Activated CD4-positive, alpha-beta T cell treated with anti-CD3 and anti-CD28 coated beads, Interleukin-2, amount 10 ng/mL, durations not matched to agents 24 days and 14 days (primary cell): ENCODE measurements at regions not wholly inside any gene's neighbourhood (a gene's known extent, or its start where the extent isn't known, plus 50 kb on each side); places are given as distances from the start of the nearest gene placed in this dataset.

Experiments used
- DNase-seq: peaks from one replicate; pipeline ENCODE4 v3.0.0; 2022
- H3K27ac Mint-ChIP-seq: one replicate; pipeline ENCODE4 v1.8.0; 2022; ENCODE audit warnings: mild to moderate bottlenecking, mixed read lengths
- H3K27me3 Mint-ChIP-seq: one replicate; pipeline ENCODE4 v1.8.0; 2022; ENCODE audit warnings: mixed read lengths
- H3K36me3 Mint-ChIP-seq: one replicate; pipeline ENCODE4 v1.8.0; 2022; ENCODE audit warnings: low read depth, mild to moderate bottlenecking, mixed read lengths
- H3K4me1 Mint-ChIP-seq: one replicate; pipeline ENCODE4 v1.8.0; 2021; ENCODE audit warnings: mixed read lengths
- H3K4me3 Mint-ChIP-seq: one replicate; pipeline ENCODE4 v1.8.0; 2022; ENCODE audit warnings: mild to moderate bottlenecking, moderate library complexity, mixed read lengths
- H3K9me3 Mint-ChIP-seq: one replicate; pipeline ENCODE4 v1.8.0; 2021; ENCODE audit warnings: mixed read lengths
- intact Hi-C: fragments of 100-400 bp; cut with micrococcal nuclease; formaldehyde crosslinking; loops from one replicate; pipeline ENCODE4 v1.15.1; 2023

GRCh38 chr5:167967494-167968177, 323.8 kb upstream of the WWC1 start:
- intact Hi-C loops = no loop called here

GRCh38 chr5:167968837-167969236, 322.6 kb upstream of the WWC1 start:
- H3K27me3 Mint-ChIP-seq = no peaks in the 10 kb centered on the region
- no peak for DNase-seq
- no peaks in the 10 kb centered on the region for H3K4me1 Mint-ChIP-seq

More at GRCh38 chr5:167967494-167968177, 323.8 kb upstream of the WWC1 start:
- DNase-seq = no peak
- H3K4me3 Mint-ChIP-seq = no peak overlapping the region
- no peaks in the 10 kb centered on the region for H3K36me3 Mint-ChIP-seq
- H3K27me3 Mint-ChIP-seq = no peaks in the 10 kb centered on the region
- H3K9me3 Mint-ChIP-seq = no peaks in the 10 kb centered on the region
- no peak overlapping the region for H3K27ac Mint-ChIP-seq
- H3K4me1 Mint-ChIP-seq = no peaks in the 10 kb centered on the region

GRCh38 chr5:167969998-167970397, 321.4 kb upstream of the WWC1 start:
- intact Hi-C loops = no loop called here
- Mint-ChIP-seq H3K4me3 (no peak overlapping the region), H3K27ac (no peak overlapping the region), H3K36me3 (no peaks in the 10 kb centered on the region), H3K4me1 (no peaks in the 10 kb centered on the region), H3K9me3 (no peaks in the 10 kb centered on the region), H3K27me3 (no peaks in the 10 kb centered on the region)
- no peak for DNase-seq

More at GRCh38 chr5:167968837-167969236, 322.6 kb upstream of the WWC1 start:
- Mint-ChIP-seq H3K27ac (no peak overlapping the region), H3K9me3 (no peaks in the 10 kb centered on the region), H3K4me3 (no peak overlapping the region), H3K36me3 (no peaks in the 10 kb centered on the region)
- intact Hi-C loops = no loop called here

DNA sequence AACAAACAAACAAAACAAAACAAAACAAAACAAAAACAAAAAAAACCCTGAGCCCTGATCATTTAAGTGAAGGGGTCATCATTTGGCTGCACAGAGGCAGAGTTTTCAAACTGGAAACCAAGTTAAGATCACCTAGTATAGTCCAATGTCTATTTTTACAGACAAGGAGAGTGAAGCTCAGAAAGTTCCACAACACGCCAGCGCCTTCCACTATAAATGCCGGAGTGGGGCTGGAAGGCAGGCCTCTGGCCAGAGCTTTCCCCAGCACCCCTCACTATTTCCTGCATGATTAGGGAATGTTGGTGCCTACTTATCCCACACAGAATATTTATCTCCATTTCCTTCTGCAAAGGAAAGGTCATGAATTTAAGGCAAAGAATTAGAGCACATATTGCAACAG, 319.7 kb upstream of the WWC1 start:
- intact Hi-C loops = no loop called here
- DNase-seq = no peak
- Mint-ChIP-seq H3K27me3 (no peaks in the 10 kb centered on the region), H3K27ac (no peak overlapping the region), H3K9me3 (no peaks in the 10 kb centered on the region), H3K4me3 (no peak overlapping the region), H3K4me1 (no peaks in the 10 kb centered on the region), H3K36me3 (no peaks in the 10 kb centered on the region)

- intact Hi-C loops = no loop called here
- Mint-ChIP-seq H3K4me3 (no peak overlapping the region), H3K27me3 (no peaks in the 10 kb centered on the region), H3K4me1 (no peaks in the 10 kb centered on the region), H3K9me3 (no peaks in the 10 kb centered on the region), H3K36me3 (no peaks in the 10 kb centered on the region), H3K27ac (no peak overlapping the region)
- no peak for DNase-seq
Measured at GRCh38 chr5:167973126-167973525, 318.3 kb upstream of the WWC1 start.

GRCh38 chr5:167984951-167985350, 306.5 kb upstream of the WWC1 start:
- no peaks in the 10 kb centered on the region for H3K36me3 Mint-ChIP-seq
- no peak overlapping the region for H3K4me3 Mint-ChIP-seq
- H3K27ac Mint-ChIP-seq = no peak overlapping the region
- H3K4me1 Mint-ChIP-seq = no peaks in the 10 kb centered on the region
- intact Hi-C loops = no loop called here
- DNase-seq = no peak
- H3K9me3 Mint-ChIP-seq = no peaks in the 10 kb centered on the region
- no peaks in the 10 kb centered on the region for H3K27me3 Mint-ChIP-seq

- no peaks in the 10 kb centered on the region for H3K9me3 Mint-ChIP-seq
- H3K36me3 Mint-ChIP-seq = no peaks in the 10 kb centered on the region
- no peak overlapping the region for H3K4me3 Mint-ChIP-seq
- H3K4me1 Mint-ChIP-seq = no peaks in the 10 kb centered on the region
- no peak overlapping the region for H3K27ac Mint-ChIP-seq
- intact Hi-C loops = no loop called here
- no peak for DNase-seq
- H3K27me3 Mint-ChIP-seq = no peaks in the 10 kb centered on the region
Measured at GRCh38 chr5:167985373-167985772, 306.1 kb upstream of the WWC1 start.

DNA sequence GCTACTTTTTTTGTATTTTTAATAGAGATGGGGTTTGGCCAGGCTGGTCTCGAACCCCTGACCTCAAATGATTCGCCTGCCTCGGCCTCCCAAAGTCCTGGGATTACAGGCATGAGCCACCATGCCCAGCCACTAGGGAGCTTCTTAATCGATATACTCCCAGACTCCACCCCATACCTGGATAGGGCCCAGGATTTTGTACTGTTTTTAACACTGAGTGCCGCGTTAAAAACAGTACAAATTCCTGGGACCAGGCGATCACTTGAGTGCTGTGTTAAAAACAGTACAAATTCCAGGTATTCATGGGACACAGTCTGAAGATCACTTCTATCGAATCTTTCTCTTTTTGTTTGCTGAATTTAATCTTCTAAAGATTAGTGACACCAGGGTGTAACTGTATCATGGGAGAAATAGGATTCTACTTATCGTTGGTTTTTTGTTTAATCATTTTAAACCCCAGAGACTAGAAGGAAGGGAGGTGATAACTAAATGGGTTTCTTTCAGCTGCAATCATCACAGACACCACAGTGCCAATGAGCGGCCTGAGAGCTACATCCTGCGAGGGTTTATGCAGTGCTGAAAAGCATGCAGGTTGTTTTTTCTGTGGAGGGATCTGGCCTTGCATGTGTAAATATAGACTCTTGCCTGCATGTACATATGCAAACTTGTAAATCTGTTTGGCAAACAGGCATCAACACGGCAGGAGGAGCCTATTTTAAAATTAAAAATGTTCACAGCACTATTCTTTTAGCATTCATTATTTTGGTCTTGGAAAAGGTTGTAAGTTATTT, 303.8 kb upstream of the WWC1 start:
- Mint-ChIP-seq H3K4me1 (no peaks in the 10 kb centered on the region), H3K9me3 (no peaks in the 10 kb centered on the region), H3K4me3 (no peak overlapping the region), H3K36me3 (no peaks in the 10 kb centered on the region), H3K27ac (no peak overlapping the region), H3K27me3 (no peaks in the 10 kb centered on the region)
- intact Hi-C loops = no loop called here
- no peak for DNase-seq

- Mint-ChIP-seq H3K4me3 (no peak overlapping the region), H3K27ac (no peak overlapping the region), H3K9me3 (no peaks in the 10 kb centered on the region), H3K27me3 (no peaks in the 10 kb centered on the region), H3K36me3 (no peaks in the 10 kb centered on the region), H3K4me1 (no peaks in the 10 kb centered on the region)
- intact Hi-C loops = no loop called here
- no peak for DNase-seq
Measured at GRCh38 chr5:167992868-167993267, 298.6 kb upstream of the WWC1 start.

GRCh38 chr5:167993771-167994170, 297.7 kb upstream of the WWC1 start:
- H3K4me1 Mint-ChIP-seq = no peaks in the 10 kb centered on the region
- H3K27ac Mint-ChIP-seq = no peak overlapping the region
- no peaks in the 10 kb centered on the region for H3K36me3 Mint-ChIP-seq
- no peak for DNase-seq
- H3K27me3 Mint-ChIP-seq = no peaks in the 10 kb centered on the region
- H3K4me3 Mint-ChIP-seq = no peak overlapping the region
- H3K9me3 Mint-ChIP-seq = no peaks in the 10 kb centered on the region
- intact Hi-C loops = no loop called here

DNA sequence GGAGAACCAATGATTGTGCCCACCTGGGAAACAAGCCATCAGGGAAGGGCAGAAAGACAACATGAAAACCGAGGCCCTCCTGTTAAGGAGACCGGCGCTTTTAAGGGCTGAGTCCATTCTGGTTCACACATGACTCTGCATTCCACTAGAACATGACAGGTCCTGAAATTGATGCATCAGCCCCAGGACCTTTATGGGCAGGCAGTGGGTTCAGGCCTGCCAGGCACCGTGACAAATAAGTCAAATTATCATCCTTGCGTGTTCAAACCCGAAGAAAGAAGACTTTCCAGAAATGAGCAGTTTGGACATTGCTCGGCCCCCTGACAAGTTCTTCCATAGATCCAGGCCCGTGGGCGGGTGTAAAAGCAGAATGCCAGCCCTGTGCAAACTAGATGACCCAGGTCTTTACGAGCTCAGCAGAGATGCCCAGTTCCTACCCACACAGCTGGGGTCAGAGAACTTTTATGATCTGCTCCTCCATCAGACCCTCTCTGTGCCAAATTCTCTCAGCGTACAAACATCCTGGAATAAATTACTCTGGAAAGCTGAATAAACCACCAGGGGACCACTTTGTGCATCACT, 295.5 kb upstream of the WWC1 start:
- Mint-ChIP-seq H3K27ac (no peak overlapping the region), H3K4me1 (no peaks in the 10 kb centered on the region), H3K36me3 (no peaks in the 10 kb centered on the region), H3K4me3 (no peak overlapping the region), H3K9me3 (no peaks in the 10 kb centered on the region), H3K27me3 (no peaks in the 10 kb centered on the region)
- no peak for DNase-seq
- intact Hi-C loops = no loop called here

GRCh38 chr5:167998148-167998767, 293.2 kb upstream of the WWC1 start:
- H3K27ac Mint-ChIP-seq = no peak overlapping the region
- intact Hi-C loops = no loop called here

DNA sequence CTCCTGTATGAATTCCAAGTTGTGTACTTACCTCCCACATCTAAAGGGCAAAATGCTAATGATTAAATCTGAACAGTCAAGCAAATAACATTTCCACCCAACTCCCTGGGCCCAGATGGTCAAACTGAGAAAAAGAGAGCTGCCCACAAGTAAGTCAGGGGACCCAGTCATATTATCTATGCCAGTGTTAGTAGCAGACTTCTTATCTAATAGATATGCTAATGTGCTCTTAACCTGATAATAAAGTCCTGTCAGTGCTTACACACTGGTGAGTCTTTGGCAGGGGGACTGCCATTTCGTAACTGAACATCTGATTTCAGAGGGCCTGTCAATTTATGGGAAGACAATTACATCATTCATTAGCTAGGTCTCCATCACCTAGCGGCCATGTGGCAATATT, 292.3 kb upstream of the WWC1 start:
- intact Hi-C loops = no loop called here
- no peak overlapping the region for H3K4me3 Mint-ChIP-seq
- H3K4me1 Mint-ChIP-seq = no peaks in the 10 kb centered on the region
- no peaks in the 10 kb centered on the region for H3K36me3 Mint-ChIP-seq
- H3K9me3 Mint-ChIP-seq = no peaks in the 10 kb centered on the region
- H3K27ac Mint-ChIP-seq = no peak overlapping the region
- DNase-seq = no peak
- H3K27me3 Mint-ChIP-seq = no peaks in the 10 kb centered on the region

More at GRCh38 chr5:167998148-167998767, 293.2 kb upstream of the WWC1 start:
- H3K27me3 Mint-ChIP-seq = no peaks in the 10 kb centered on the region
- no peaks in the 10 kb centered on the region for H3K9me3 Mint-ChIP-seq
- H3K4me1 Mint-ChIP-seq = no peaks in the 10 kb centered on the region
- H3K36me3 Mint-ChIP-seq = no peaks in the 10 kb centered on the region
- DNase-seq = no peak
- H3K4me3 Mint-ChIP-seq = no peak overlapping the region

GRCh38 chr5:168001318-168001717, 290.1 kb upstream of the WWC1 start:
- H3K4me1 Mint-ChIP-seq = no peaks in the 10 kb centered on the region
- no peaks in the 10 kb centered on the region for H3K27me3 Mint-ChIP-seq

More at GRCh38 chr5:168001318-168001717, 290.1 kb upstream of the WWC1 start:
- Mint-ChIP-seq H3K27ac (no peak overlapping the region), H3K9me3 (no peaks in the 10 kb centered on the region), H3K36me3 (no peaks in the 10 kb centered on the region), H3K4me3 (no peak overlapping the region)
- intact Hi-C loops = no loop called here
- no peak for DNase-seq
